ENCODE measurements at regions not wholly inside any gene's neighbourhood (a gene's known extent, or its start where the extent isn't known, plus 50 kb on each side); places are given as distances from the start of the nearest gene placed in this dataset.

DNA sequence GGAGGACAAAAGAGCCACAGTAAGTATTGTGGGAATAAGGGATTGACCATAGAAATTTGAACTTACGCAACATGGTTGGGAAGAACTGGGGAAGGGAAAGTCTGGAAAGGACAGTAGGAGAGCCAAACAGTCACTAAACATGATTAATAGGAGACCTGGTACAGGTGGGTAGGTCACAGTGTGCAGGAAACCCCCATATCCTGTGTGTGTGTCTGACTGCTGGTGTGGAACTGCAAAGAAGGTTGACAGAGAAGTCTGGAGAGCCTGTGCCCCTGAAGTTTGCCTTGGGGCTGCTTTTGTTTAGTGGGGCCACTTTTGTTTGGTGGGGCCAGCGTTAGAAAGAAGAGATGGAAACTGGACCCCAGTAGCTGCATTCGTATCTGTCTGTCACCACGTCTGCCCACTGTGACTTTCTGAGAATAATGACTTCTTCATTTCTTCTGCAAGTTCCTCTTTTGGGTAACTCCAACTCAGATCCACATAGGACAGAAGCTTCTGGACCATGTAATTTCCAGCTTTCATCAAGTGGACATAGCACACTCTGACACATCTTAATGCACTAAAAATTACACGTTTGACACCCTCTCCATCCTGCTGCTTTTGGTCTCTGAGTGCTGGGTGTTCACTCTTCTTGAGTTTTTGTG, 126.8 kb upstream of the RAG2 start:
- no peak for DNase-seq (ENCODE audit: extremely low read depth, low read depth, low spot score)

DNA sequence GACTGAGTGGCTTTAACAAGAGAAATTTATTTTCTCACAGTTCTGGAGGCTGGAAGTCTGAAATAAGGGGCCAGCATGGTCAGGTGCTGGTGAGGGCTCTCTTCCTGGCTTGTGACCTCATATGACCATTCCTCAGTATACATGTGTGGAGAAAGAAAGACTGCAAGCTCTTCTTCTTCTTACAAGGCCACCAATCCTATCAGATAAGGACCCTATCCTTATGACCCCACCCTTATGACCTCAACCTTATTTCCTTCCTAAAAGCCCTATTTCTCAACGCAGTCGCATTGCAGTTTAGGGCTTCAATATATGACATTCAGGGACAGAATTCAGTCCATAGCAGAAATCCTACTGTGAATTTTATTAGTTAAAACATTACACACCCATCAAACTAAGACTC, 124.4 kb upstream of the RAG2 start:
- no peak for DNase-seq (ENCODE audit: extremely low read depth, low read depth, low spot score)

DNA sequence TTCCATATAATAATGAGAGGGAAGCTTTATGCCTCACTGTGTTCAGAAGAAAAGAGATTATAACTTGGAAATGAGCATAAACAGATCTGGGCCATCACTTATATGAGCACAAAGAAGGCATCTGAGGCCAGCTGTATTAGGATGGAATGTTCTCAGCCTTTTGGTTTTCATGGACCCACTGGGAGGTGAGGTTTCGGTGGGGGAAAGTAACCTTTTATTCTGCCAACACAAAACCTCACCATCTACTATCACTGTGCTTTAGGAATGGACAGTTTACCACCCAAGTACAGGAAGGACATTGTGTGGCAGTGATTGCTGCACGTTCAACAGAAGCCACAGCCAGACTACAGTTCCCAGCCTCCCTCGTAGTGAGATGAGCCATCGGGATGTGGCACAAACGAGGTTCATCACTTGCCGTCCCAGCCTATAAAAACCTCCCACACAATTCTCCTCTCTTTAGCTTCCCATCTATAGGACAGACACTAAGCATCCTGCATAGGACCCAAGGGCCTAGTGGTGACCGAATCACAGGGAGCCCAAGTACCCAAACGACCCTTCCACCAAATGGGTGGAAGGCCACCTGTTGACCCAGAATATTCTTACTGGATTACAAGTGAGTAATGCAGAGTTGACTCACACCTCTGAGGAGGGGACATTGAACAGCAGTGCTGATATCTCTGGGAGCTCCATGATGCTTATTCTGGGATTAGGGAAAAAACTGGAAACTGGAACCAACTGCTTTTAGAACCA, 121.5 kb upstream of the RAG2 start:
- no peak for DNase-seq (ENCODE audit: extremely low read depth, low read depth, low spot score)

DNA sequence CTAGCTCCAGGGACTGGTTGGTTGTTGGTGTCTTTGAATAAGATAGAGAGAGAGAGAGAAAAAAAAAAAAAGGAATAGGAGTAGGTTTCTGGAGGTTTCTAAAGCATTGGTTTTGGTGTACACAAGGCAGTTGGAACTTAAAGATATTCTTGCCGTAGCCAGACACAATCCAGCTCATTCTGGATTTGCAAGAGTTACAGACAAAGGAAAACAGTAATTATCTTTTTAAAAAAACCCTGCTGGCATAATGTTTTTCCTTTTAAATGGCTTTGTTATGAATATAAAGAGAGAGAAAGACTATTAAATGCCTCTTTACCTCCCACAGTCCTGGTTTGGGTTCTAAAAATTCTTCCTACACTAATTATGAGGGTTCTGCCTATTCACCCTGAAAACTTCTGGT, 120.4 kb upstream of the RAG2 start:
- no peak for DNase-seq (ENCODE audit: extremely low read depth, low read depth, low spot score)

DNA sequence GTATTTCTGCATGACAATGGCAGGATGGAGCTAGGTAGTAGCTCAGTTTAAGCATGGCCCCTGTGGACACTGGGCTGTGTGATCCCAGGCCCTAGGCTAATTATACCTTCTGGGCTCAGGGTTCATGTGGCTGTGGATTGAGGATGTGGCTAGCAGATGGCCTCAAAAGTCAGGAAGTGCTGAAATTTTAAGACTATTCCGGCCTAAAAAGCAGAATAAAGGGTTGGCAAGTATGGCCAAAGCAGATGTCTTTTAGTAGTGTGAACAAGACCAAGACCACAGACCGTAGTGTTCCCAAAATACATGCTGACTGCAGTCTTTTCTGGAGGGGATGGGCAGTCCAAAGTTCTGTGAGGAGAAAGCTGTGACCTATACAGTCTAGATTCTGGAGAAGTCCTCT, 115.7 kb upstream of the RAG2 start:
- no peak for DNase-seq (ENCODE audit: extremely low read depth, low read depth, low spot score)

DNA sequence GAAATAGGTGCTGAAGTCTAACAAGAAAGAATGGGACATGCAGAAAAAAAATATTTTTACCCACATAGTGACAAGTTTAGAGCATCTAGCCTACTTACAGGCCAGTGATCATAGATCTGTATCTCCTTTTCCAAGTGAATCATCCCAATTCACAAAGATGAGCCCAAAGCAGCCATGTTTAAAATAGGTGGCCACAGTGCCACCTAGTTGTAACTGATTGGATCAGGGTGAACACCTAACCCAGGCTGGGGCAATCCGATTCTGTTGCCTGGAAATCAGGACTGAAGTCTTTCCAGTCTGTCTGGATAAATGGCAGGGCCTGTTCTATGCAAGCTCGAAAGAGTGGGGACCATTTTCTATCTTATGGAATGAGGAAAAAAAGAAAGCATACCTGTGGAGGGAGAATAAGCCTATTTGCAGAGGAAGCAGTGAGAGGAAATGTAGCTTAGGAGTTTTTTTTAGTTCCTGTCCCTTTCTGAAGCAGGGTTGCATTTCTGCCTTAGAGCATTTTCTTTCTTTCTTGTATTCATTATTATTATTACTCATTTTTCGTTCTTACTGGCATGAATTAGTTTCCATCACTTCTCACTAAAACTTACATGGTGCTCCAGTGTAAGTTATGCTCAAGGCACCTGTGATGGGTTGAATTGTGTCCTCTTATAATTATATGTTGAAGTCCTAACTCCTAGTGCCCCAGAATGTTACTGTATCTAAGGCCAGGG, 113.2 kb upstream of the RAG2 start:
- no peak for DNase-seq (ENCODE audit: extremely low read depth, low read depth, low spot score)

Measured in glomerular endothelial cell (primary cell).